ENCODE measurements at regions not wholly inside any gene's neighbourhood (a gene's known extent, or its start where the extent isn't known, plus 50 kb on each side); places are given as distances from the start of the nearest gene placed in this dataset.

GRCh38 chr11:122213171-122213570, 97.2 kb upstream of the BLID start (continued):
- TF ChIP-seq CTCF (IDR thresholded peaks at IDR 0.05; ENCODE audit: control extremely low read depth in 1 of 3, insufficient read depth in 1 of 3, low read depth in 1 of 3, low read length in 3 of 3) (no peak), GABPA (IDR thresholded peaks at IDR 0.05; ENCODE audit: borderline replicate concordance, insufficient read depth, low read length) (no peak), MAFK (IDR thresholded peaks at IDR 0.05; ENCODE audit: low read depth, low read length) (no peak), POLR2AphosphoS5 (IDR thresholded peaks at IDR 0.05; ENCODE audit: low read depth, low read length) (no peak)

Data from H1 (cell line).